IPS DF 6.9 (cell line): ENCODE measurements at regions not wholly inside any gene's neighbourhood (a gene's known extent, or its start where the extent isn't known, plus 50 kb on each side); places are given as distances from the start of the nearest gene placed in this dataset.

ENCODE experiments used
- DNase-seq: peaks from one replicate; pipeline ENCODE4 v3.0.0-alpha.2; 2013; ENCODE audit warnings: low read depth, low spot score
- H3K27ac ChIP-seq: one replicate; pipeline ENCODE4 v1.5.1; 2013; ENCODE audit warnings: low read length, control low read depth
- H3K27me3 ChIP-seq: 2 replicates; pipeline ENCODE4 v1.6.1; 2013; ENCODE audit warnings: mild to moderate bottlenecking, low read length; ENCODE audit not compliant: control insufficient read depth, insufficient read depth
- H3K36me3 ChIP-seq: 2 replicates; pipeline ENCODE4 v1.6.1; 2013; ENCODE audit warnings: low read length; ENCODE audit not compliant: control insufficient read depth, insufficient read depth
- H3K4me1 ChIP-seq: 2 replicates; pipeline ENCODE4 v1.6.1; 2013; ENCODE audit warnings: low read length; ENCODE audit not compliant: control insufficient read depth, insufficient read depth
- H3K4me3 ChIP-seq: 2 replicates; pipeline ENCODE4 v1.5.1; 2013; ENCODE audit warnings: mild to moderate bottlenecking, low read length
- H3K9me3 ChIP-seq: 2 replicates; pipeline ENCODE4 v1.6.1; 2013; ENCODE audit warnings: low read length, inconsistent platforms; ENCODE audit not compliant: control insufficient read depth, insufficient read depth
- WGBS: extraction: QIAGEN DNeasy Blood & Tissue Kit; methylation state at CpG from one replicate; pipeline ENCODE4 v1.1.7; 2013; ENCODE audit warnings: mixed read lengths, missing lambda C conversion rate; ENCODE audit not compliant: insufficient read length, insufficient coverage; 5-methylcytosine and 5-hydroxymethylcytosine counted together

DNA sequence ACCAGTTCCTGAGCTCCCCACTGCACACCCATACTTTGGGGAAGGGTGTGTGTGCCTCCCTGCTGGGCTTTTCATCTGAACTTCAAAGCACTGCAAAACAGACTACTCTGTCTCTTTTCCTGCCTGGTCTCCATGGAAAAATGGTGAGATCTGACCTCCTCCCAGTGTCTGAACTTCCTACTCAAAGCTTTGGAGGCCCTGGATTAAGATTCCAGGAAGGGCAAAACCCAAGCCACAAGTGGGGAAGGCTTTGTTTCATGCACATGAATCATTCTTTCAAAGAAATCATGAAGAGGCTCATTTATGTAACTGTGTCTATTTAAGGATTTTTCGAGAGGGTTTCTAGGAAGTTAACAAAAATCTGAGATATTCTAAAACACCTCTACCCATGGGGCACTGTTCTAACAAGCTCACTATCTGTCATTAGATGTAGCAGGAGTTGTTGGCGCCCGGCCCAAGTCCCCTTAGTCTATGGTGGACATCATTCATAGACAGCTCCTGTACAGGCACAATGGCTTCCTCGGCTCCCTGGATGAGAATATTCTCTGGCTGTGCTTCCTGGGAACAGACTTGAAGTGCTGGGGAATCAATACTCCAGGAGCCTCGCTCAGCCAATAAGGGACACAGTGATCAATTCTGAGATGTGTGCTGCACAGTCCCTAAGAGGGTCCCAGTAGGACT lies 224.0 kb downstream of the KTN1 start:
- H3K4me3 ChIP-seq: no peak overlapping the region
- peaks cover 3% of the 10 kb centered on the region; the same call in 1 of the 2 replicates for H3K4me1 ChIP-seq
- no peak for DNase-seq
- H3K27me3 ChIP-seq: no peaks in the 10 kb centered on the region
- no peaks in the 10 kb centered on the region for H3K9me3 ChIP-seq
- no peak overlapping the region for H3K27ac ChIP-seq
- WGBS: no CpG with 5 or more reads among the region's 5 CpGs
- H3K36me3 ChIP-seq: no peaks in the 10 kb centered on the region

DNA sequence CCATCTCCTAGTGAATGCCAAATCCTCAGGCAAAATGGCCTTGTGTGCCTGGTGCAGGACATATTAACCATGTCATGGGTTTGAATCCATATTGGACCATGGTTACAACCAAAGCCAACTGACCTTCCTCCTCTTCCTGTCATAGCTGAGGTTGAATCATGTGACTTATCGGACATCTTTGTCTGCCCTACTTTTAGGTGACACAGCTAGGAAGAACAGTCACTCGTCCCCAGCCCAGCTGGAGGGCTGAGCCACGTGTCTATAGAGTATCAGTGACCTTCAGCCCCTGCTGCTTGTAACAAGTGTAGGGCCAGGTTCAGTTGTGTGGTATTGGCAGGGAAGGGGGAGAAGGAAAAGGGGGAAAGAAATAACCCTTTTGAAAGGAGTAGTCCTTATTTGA lies 225.2 kb downstream of the KTN1 start:
- H3K27ac ChIP-seq: no peak overlapping the region
- H3K9me3 ChIP-seq: no peaks in the 10 kb centered on the region
- H3K4me1 ChIP-seq: no peaks in the 10 kb centered on the region
- H3K4me3 ChIP-seq: no peak overlapping the region
- DNase-seq: no peak
- no peaks in the 10 kb centered on the region for H3K27me3 ChIP-seq
- WGBS: no CpG with 5 or more reads among the region's 3 CpGs
- no peaks in the 10 kb centered on the region for H3K36me3 ChIP-seq

DNA sequence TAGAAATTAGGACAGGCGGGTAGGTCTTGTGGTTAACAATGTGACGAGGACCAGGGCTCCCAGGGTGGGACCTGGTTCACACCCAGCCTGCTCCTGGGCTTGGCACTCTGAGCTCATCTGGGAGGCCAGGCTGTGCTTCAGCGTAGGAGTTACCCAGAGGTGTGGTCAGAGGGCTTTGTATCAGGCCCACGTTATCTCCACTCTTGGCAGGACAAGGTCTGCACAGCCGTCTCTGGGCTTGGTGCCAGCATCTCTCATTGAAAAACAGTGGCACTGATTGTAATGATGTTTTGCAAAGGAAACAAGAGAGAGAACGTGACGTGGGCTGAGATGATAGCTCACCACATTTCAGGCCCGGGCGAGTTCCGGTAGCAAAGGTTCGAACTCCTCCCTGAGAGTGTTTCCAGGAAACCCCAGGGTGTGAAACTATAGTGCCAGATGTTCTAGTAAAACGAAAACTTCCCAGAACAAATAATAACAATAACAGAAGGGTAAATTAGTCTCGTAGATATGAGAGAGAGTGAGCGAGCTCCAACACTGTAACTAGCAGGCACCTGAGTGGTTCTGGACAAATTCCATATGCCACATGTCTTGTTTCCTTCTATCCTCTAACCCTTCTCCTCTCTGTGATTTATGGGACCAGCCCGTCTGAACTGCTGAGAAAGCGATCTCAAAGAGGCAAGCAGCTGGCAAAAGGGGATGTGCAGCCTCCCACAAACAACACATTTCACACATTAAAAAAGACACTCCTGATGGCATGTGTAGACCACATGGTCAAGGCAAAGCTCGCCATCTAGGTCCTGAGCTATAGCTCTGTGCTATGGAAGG lies 227.3 kb downstream of the KTN1 start:
- H3K36me3 ChIP-seq: no peaks in the 10 kb centered on the region
- no peaks in the 10 kb centered on the region for H3K27me3 ChIP-seq
- no peaks in the 10 kb centered on the region for H3K9me3 ChIP-seq
- H3K27ac ChIP-seq: no peak overlapping the region
- no peak overlapping the region for H3K4me3 ChIP-seq
- no CpG with 5 or more reads among the region's 17 CpGs for WGBS
- no peaks in the 10 kb centered on the region for H3K4me1 ChIP-seq
- no peak for DNase-seq

DNA sequence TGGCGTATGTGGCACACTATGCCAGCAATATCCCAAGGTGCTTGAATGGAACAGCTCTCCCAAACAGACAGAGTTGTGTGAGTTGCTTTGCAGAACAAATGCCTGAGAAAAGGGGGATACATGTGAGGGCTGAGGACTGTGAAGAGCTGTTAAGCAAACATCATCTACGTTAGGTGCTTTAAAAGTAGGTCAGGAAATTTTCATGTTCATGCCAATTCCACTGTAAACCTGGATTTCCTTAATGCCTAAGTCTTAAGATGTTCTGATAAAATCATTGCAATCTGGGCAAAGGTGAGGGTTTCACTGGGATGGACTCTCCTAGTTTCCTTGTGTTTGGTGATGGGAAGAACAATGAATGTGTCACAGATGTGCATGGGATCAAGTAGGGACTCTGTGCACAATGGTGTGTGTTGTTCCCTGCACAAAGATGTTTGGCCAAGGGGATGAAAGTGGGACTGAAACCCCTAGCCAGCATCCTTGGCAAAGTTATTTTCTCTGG lies 227.9 kb downstream of the KTN1 start:
- DNase-seq: no peak
- no peaks in the 10 kb centered on the region for H3K9me3 ChIP-seq
- H3K27me3 ChIP-seq: no peaks in the 10 kb centered on the region
- no CpG with 5 or more reads among the region's 2 CpGs for WGBS
- no peak overlapping the region for H3K27ac ChIP-seq
- no peaks in the 10 kb centered on the region for H3K36me3 ChIP-seq
- no peak overlapping the region for H3K4me3 ChIP-seq
- no peaks in the 10 kb centered on the region for H3K4me1 ChIP-seq

DNA sequence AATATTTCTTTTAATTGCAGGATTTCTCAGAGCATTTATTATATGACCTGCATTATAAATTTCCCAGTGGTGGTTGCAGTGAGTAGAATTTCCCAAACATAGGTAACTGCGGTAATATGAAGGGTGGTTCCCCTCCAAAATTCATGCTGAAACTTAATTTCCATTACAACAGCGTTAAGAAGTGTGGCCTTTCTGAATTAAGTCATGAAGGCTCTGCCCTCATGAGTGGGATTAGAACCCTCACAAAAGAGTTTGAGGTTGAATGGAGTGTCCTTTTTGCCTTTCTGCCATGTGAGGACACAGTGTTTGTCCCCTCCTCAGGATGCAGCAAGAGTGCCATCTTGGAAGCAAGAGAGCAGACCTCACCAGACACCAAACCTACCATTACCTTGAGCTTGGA lies 233.6 kb downstream of the KTN1 start:
- Histone ChIP-seq H3K27ac (no peak overlapping the region), H3K9me3 (no peaks in the 10 kb centered on the region), H3K36me3 (no peaks in the 10 kb centered on the region), H3K4me3 (no peak overlapping the region), H3K4me1 (no peaks in the 10 kb centered on the region), H3K27me3 (no peaks in the 10 kb centered on the region)
- WGBS: no CpG with 5 or more reads among the region's 2 CpGs
- no peak for DNase-seq

DNA sequence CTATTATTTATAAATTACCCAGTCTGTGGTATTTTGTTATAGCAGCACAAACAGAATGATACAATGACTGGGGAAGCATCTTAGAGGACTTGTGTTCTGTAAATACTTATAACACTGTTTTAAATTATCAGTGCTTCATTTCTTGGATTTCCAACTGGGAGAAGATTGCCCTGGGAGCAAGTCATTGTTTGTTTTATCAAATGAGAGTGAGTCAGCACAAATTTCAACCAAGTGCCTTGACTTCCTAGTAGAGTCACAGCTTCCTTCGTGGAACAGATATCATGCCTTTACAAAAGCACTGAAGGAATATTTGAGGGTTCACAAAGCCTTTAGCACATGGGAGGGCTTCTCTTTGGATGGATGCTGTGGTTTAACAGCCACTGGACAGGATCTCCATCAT lies 234.1 kb downstream of the KTN1 start:
- no peaks in the 10 kb centered on the region for H3K27me3 ChIP-seq
- no CpG with 5 or more reads among the region's 1 CpG for WGBS
- H3K9me3 ChIP-seq: no peaks in the 10 kb centered on the region
- DNase-seq: no peak
- H3K27ac ChIP-seq: no peak overlapping the region
- no peaks in the 10 kb centered on the region for H3K4me1 ChIP-seq
- H3K36me3 ChIP-seq: no peaks in the 10 kb centered on the region
- no peak overlapping the region for H3K4me3 ChIP-seq

DNA sequence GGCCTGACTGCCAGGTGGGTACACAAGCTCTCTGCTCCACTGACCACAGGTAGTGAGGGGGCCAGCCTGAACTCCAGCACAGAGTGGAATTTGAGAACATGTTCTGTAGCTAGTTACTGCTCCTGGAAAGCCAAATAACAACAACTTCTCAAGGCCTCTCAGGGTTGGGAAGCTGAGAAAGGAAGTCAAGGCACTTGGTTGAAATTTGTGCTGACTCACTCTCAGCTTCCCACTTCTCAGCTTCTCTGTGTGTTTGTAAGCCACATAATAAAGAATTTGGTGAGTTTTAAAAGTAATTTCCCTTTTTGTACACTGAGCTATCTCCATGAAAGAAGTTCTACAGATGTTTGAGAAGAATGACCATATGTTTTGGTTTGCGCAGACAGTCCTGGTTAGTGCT lies 234.9 kb downstream of the KTN1 start:
- WGBS: no CpG with 5 or more reads among the region's 1 CpG
- Histone ChIP-seq H3K9me3 (no peaks in the 10 kb centered on the region), H3K27me3 (no peaks in the 10 kb centered on the region), H3K27ac (no peak overlapping the region), H3K4me1 (no peaks in the 10 kb centered on the region), H3K36me3 (no peaks in the 10 kb centered on the region), H3K4me3 (no peak overlapping the region)
- DNase-seq: no peak

DNA sequence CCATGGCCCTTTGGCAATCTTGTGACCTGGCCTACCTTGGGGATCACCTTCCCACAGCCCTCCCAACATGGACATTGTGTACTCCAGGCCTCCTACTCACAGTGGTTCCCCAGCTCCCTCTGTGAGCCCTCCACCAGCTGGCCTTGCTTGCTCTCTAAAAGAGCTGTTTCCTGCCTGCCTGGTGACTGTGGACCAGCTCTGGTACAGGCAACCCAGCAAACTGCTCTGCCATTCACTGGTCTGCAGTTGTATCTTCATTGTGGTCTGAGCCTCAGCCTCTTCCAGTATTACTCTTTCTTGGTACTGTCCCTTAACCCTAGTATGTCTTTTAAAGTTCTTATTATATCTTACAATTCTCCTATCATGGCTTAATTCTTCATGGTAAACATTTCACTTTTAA lies 236.2 kb downstream of the KTN1 start:
- Histone ChIP-seq H3K36me3 (no peaks in the 10 kb centered on the region), H3K9me3 (no peaks in the 10 kb centered on the region), H3K4me3 (no peak overlapping the region), H3K27ac (no peak overlapping the region), H3K4me1 (no peaks in the 10 kb centered on the region), H3K27me3 (no peaks in the 10 kb centered on the region)
- DNase-seq: no peak

DNA sequence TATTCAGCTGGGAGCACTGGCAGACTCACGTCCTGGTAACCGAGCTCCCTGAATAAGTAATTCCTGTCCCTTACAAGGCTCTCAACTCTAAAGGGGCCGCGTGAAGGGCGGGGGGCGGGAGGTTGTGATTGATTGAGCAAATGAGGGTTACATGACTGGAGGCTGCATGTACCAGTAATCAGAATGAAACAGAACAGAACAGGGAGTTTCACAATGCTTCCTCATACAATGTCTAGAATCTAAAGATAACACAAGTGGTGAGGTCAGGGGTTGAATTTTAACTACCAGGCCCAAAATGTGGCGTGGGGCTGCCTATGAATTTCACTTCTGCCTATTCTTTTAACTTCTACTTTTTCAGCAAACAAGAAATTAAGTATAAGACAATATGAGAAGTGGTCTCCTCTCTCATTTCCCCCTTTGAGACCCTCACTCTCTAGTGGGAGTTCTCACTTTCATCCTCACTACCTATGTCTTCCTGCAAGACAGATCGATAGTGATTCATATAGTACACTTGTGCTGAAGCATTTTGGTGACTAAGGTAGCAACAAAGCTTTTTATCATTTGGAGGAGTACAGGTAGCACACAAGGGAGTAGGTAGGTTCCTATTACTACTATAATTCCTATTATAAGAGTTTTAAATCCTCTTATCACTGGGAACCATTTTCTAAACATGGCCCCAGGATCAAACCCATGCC lies 239.8 kb downstream of the KTN1 start:
- no peaks in the 10 kb centered on the region for H3K27me3 ChIP-seq
- WGBS: no CpG with 5 or more reads among the region's 8 CpGs
- no peaks in the 10 kb centered on the region for H3K9me3 ChIP-seq
- no peak overlapping the region for H3K4me3 ChIP-seq
- H3K4me1 ChIP-seq: peaks cover 2% of the 10 kb centered on the region; the same call in 1 of the 2 replicates
- H3K27ac ChIP-seq: no peak overlapping the region
- DNase-seq: no peak
- no peaks in the 10 kb centered on the region for H3K36me3 ChIP-seq

DNA sequence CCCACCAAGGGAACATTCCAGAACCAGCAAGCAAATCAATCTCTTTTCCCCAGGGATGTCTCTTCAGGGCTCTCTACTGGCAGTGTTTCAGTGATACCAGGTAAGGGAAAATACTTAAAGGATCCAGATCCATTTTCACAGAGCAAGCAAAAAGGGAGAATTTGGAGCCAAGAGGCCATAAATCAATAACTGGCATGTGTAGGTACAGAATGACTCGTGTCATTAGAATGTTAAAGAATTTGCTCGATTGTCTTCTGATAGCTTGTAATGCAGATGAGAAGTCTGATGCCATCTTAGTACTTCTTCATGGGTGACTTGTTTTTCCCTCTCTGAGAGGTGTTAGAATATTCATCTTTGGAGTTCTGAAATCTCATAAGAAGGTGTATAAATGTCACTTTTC lies 242.9 kb downstream of the KTN1 start:
- no CpG with 5 or more reads among the region's 2 CpGs for WGBS
- Histone ChIP-seq H3K4me3 (no peak overlapping the region), H3K9me3 (no peaks in the 10 kb centered on the region)

More for the DNA sequence above, 242.9 kb downstream of the KTN1 start:
- H3K27ac ChIP-seq: no peak overlapping the region
- no peaks in the 10 kb centered on the region for H3K36me3 ChIP-seq
- peaks cover 2% of the 10 kb centered on the region; the same call in 1 of the 2 replicates for H3K4me1 ChIP-seq
- no peak for DNase-seq
- no peaks in the 10 kb centered on the region for H3K27me3 ChIP-seq
